ENCODE measurements at regions not wholly inside any gene's neighbourhood (a gene's known extent, or its start where the extent isn't known, plus 50 kb on each side); places are given as distances from the start of the nearest gene placed in this dataset.

DNA sequence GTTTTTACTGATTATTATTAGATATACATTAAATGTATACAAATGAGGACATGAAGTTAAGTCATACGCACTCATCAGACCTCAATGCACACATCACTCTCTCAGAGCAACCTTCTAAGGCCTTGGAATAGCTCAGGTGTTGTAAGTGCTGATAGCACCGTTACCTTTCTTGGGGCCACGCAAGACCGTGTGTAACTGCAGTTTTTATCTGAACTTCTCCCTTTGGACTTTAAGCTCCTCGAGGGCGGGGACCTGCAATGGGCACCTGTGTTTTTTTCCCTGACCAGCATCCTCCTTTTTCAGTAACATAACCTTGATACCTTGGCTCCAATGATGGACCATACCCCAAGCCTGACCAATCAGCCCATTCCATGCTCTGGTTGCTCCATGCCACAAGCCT lies 136.5 kb upstream of the TMCC3 start:
- TF ChIP-seq, protein P1, sequence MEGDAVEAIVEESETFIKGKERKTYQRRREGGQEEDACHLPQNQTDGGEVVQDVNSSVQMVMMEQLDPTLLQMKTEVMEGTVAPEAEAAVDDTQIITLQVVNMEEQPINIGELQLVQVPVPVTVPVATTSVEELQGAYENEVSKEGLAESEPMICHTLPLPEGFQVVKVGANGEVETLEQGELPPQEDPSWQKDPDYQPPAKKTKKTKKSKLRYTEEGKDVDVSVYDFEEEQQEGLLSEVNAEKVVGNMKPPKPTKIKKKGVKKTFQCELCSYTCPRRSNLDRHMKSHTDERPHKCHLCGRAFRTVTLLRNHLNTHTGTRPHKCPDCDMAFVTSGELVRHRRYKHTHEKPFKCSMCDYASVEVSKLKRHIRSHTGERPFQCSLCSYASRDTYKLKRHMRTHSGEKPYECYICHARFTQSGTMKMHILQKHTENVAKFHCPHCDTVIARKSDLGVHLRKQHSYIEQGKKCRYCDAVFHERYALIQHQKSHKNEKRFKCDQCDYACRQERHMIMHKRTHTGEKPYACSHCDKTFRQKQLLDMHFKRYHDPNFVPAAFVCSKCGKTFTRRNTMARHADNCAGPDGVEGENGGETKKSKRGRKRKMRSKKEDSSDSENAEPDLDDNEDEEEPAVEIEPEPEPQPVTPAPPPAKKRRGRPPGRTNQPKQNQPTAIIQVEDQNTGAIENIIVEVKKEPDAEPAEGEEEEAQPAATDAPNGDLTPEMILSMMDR (IDR thresholded peaks at IDR 0.05; ENCODE audit: extremely low read depth in 1 of 2, insufficient read depth in 1 of 2, low read depth in 1 of 2, low read length in 2 of 2), result no peak
- TF ChIP-seq POLR2A (IDR thresholded peaks at IDR 0.05; ENCODE audit: low read depth, low read length), result no peak
- TF ChIP-seq POLR2AphosphoS5 (IDR thresholded peaks at IDR 0.05; ENCODE audit: insufficient read depth, low read depth, low read length), result no peak
- no peak for TF ChIP-seq MYC (IDR thresholded peaks at IDR 0.05; ENCODE audit: low read depth, low read length)
